ENCODE measurements at regions not wholly inside any gene's neighbourhood (a gene's known extent, or its start where the extent isn't known, plus 50 kb on each side); places are given as distances from the start of the nearest gene placed in this dataset.

- TF ChIP-seq ZBTB33 (IDR thresholded peaks at IDR 0.05): no peak
- TF ChIP-seq YY1 (IDR thresholded peaks at IDR 0.05): no peak
- TF ChIP-seq NR2F2 (IDR thresholded peaks at IDR 0.05): no peak
- no peak for TF ChIP-seq RXRA (IDR thresholded peaks at IDR 0.05)
- no peak for TF ChIP-seq ATF3 (IDR thresholded peaks at IDR 0.05)
- TF ChIP-seq FOXA1 (IDR thresholded peaks at IDR 0.05): no peak
These were observed 304.5 kb downstream of the SDHAF3 start (continued) for GRCh38 chr7:97422046-97422445.

GRCh38 chr7:97430006-97430405 is 301.9 kb upstream of the TAC1 start:
- peaks cover 0 to 4% (median 0%) of the 10 kb centered on the region in 4 donors for H3K27me3 ChIP-seq (ENCODE audit: control insufficient read depth in 4 of 4, insufficient read depth in 4 of 4, low read length in 3 of 4)
- H3K9me3 ChIP-seq (ENCODE audit: control insufficient read depth in 4 of 4, low read length in 3 of 4): no peaks in the 10 kb centered on the region
- H3K9ac ChIP-seq (ENCODE audit: low read depth in 1 of 2, low read length in 2 of 2): no peak overlapping the region
- no peak overlapping the region for H3K27ac ChIP-seq (ENCODE audit: low read depth in 1 of 2, low read length in 2 of 2)
- H3K4me3 ChIP-seq (ENCODE audit: low read depth in 1 of 3, low read length in 3 of 3): no peak overlapping the region
- TF ChIP-seq JUND (IDR thresholded peaks at IDR 0.05) (no peak), RAD21 (IDR thresholded peaks at IDR 0.05) (no peak), HNF4A (conservative IDR thresholded peaks at IDR 0.05) (no peak), FOXA2 (IDR thresholded peaks at IDR 0.05) (no peak)
- WGBS: 77% methylated on average over 9 of the region's 9 CpGs
- no peak for DNase-seq (ENCODE audit: low spot score)
- H3K36me3 ChIP-seq (ENCODE audit: control insufficient read depth in 4 of 4, insufficient read depth in 3 of 4, low read depth in 1 of 4, low read length in 3 of 4): no peaks in the 10 kb centered on the region
- no peaks in the 10 kb centered on the region for H3K4me1 ChIP-seq (ENCODE audit: control insufficient read depth in 4 of 4, insufficient read depth in 4 of 4, low read length in 3 of 4)

GRCh38 chr7:97439637-97440214 is 292.2 kb upstream of the TAC1 start:
- Histone ChIP-seq H3K4me1 (ENCODE audit: control insufficient read depth in 4 of 4, insufficient read depth in 4 of 4, low read length in 3 of 4) (no peaks in the 10 kb centered on the region), H3K9ac (ENCODE audit: low read depth in 1 of 2, low read length in 2 of 2) (no peak overlapping the region), H3K36me3 (ENCODE audit: control insufficient read depth in 4 of 4, insufficient read depth in 3 of 4, low read depth in 1 of 4, low read length in 3 of 4) (no peaks in the 10 kb centered on the region), H3K9me3 (ENCODE audit: control insufficient read depth in 4 of 4, low read length in 3 of 4) (peaks cover 0 to 6% (median 2%) of the 10 kb centered on the region in 4 donors), H3K27me3 (ENCODE audit: control insufficient read depth in 4 of 4, insufficient read depth in 4 of 4, low read length in 3 of 4) (no peaks in the 10 kb centered on the region), H3K27ac (ENCODE audit: low read depth in 1 of 2, low read length in 2 of 2) (no peak overlapping the region), H3K4me3 (ENCODE audit: low read depth in 1 of 3, low read length in 3 of 3) (no peak overlapping the region)
- no peak for TF ChIP-seq HNF4G (IDR thresholded peaks at IDR 0.05)
- no peak for TF ChIP-seq GABPA (IDR thresholded peaks at IDR 0.05 in 1 of 2, conservative IDR thresholded peaks at IDR 0.05 in 1 of 2)
- TF ChIP-seq HNF4A (conservative IDR thresholded peaks at IDR 0.05): no peak
- no peak for TF ChIP-seq NR2F2 (IDR thresholded peaks at IDR 0.05)
- no peak for TF ChIP-seq CTCF (IDR thresholded peaks at IDR 0.05; ENCODE audit: low read depth, low read length, missing input control)
- no peak for TF ChIP-seq FOXA2 (IDR thresholded peaks at IDR 0.05)
- 75% methylated on average over 5 of the region's 5 CpGs for WGBS
- no peak for DNase-seq (ENCODE audit: low spot score)

GRCh38 chr7:97446361-97446760 is 285.5 kb upstream of the TAC1 start:
- H3K27ac ChIP-seq (ENCODE audit: low read depth in 1 of 2, low read length in 2 of 2): no peak overlapping the region
- H3K9ac ChIP-seq (ENCODE audit: low read depth in 1 of 2, low read length in 2 of 2): no peak overlapping the region
- no peaks in the 10 kb centered on the region for H3K4me1 ChIP-seq (ENCODE audit: control insufficient read depth in 4 of 4, insufficient read depth in 4 of 4, low read length in 3 of 4)
- no peaks in the 10 kb centered on the region for H3K27me3 ChIP-seq (ENCODE audit: control insufficient read depth in 4 of 4, insufficient read depth in 4 of 4, low read length in 3 of 4)
- no peaks in the 10 kb centered on the region for H3K36me3 ChIP-seq (ENCODE audit: control insufficient read depth in 4 of 4, insufficient read depth in 3 of 4, low read depth in 1 of 4, low read length in 3 of 4)
- H3K4me3 ChIP-seq (ENCODE audit: low read depth in 1 of 3, low read length in 3 of 3): no peak overlapping the region
- DNase-seq (ENCODE audit: low spot score): no peak
- WGBS: 56% methylated on average over 5 of the region's 5 CpGs
- peaks cover 0 to 2% (median 0%) of the 10 kb centered on the region in 4 donors for H3K9me3 ChIP-seq (ENCODE audit: control insufficient read depth in 4 of 4, low read length in 3 of 4)
- TF ChIP-seq TAF1 (conservative IDR thresholded peaks at IDR 0.05): no peak
- no peak for TF ChIP-seq HNF4G (IDR thresholded peaks at IDR 0.05)
- TF ChIP-seq NR2F2 (IDR thresholded peaks at IDR 0.05): no peak
- TF ChIP-seq RXRA (IDR thresholded peaks at IDR 0.05): no peak
- TF ChIP-seq GABPA (IDR thresholded peaks at IDR 0.05 in 1 of 2, conservative IDR thresholded peaks at IDR 0.05 in 1 of 2): no peak
- no peak for TF ChIP-seq REST (IDR thresholded peaks at IDR 0.05)
- TF ChIP-seq FOXA2 (IDR thresholded peaks at IDR 0.05): no peak
- TF ChIP-seq ZBTB33 (IDR thresholded peaks at IDR 0.05): no peak
- no peak for TF ChIP-seq ATF3 (IDR thresholded peaks at IDR 0.05)

Data from liver (tissue), 8 donors.